C4-2B (cell line): ENCODE measurements at regions not wholly inside any gene's neighbourhood (a gene's known extent, or its start where the extent isn't known, plus 50 kb on each side); places are given as distances from the start of the nearest gene placed in this dataset.

Source experiments
- H3K27ac ChIP-seq: fragments of 450-650 bp; 2 replicates; pipeline ENCODE4 v1.5.1; 2017
- ZFX ChIP-seq: fragments of 450-650 bp; IDR thresholded peaks from 2 replicates; pipeline ENCODE4 v1.6.1; 2017
- TF ChIP-seq, protein P1 (sequence below): fragments of 450-650 bp; conservative IDR thresholded peaks from 2 replicates; pipeline ENCODE4 v1.5.1; 2017; ENCODE audit warnings: mild to moderate bottlenecking

GRCh38 chr11:109140426-109140825 lies 281.6 kb upstream of the C11orf87 start:
- TF ChIP-seq, protein P1, sequence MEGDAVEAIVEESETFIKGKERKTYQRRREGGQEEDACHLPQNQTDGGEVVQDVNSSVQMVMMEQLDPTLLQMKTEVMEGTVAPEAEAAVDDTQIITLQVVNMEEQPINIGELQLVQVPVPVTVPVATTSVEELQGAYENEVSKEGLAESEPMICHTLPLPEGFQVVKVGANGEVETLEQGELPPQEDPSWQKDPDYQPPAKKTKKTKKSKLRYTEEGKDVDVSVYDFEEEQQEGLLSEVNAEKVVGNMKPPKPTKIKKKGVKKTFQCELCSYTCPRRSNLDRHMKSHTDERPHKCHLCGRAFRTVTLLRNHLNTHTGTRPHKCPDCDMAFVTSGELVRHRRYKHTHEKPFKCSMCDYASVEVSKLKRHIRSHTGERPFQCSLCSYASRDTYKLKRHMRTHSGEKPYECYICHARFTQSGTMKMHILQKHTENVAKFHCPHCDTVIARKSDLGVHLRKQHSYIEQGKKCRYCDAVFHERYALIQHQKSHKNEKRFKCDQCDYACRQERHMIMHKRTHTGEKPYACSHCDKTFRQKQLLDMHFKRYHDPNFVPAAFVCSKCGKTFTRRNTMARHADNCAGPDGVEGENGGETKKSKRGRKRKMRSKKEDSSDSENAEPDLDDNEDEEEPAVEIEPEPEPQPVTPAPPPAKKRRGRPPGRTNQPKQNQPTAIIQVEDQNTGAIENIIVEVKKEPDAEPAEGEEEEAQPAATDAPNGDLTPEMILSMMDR, result no peak
- TF ChIP-seq ZFX, result no peak
- no peak overlapping the region for H3K27ac ChIP-seq

GRCh38 chr11:109140857-109141515 lies 281.0 kb upstream of the C11orf87 start:
- no peak overlapping the region for H3K27ac ChIP-seq
- no peak for TF ChIP-seq ZFX
- TF ChIP-seq, protein P1, result no peak

DNA sequence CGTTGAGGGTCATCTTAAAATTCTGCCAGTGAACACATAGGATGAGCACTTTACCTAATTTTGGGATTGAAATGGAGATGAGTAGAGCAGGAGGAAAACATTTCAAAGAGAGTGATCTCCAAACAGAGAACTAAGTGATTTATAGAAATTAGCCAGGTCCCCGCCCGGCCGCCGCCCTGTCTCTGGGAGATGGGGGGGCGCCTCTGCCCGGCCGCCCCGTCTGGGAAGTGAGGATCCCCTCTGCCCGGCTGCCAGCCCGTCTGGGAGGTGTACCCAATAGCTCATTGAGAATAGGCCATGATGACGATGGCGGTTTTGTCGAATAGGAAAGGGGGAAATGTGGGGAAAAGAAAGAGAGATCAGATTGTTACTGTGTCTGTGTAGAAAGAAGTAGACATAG lies 276.7 kb upstream of the C11orf87 start:
- no peak for TF ChIP-seq ZFX
- TF ChIP-seq, protein P1, result no peak
- no peak overlapping the region for H3K27ac ChIP-seq

DNA sequence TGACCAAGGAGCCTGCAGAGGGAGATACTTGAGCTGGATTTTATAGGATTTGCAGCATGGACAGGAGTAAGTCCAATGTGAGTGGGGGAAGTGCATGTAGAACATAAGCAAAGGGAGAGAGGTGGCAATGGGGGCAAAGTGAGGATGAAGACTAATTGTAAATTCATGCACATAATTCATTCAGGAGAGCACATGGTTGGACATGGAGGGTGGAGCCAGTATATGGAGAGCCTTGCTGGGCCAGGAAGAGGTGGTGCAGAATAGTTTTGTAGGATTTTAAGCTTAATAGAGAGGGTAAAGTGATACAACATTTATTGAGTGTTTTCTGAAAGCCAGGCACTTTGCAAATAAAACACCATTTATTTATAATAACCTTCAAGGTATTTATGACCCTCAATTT lies 274.3 kb upstream of the C11orf87 start:
- TF ChIP-seq, protein P1, result no peak
- TF ChIP-seq ZFX, result no peak
- no peak overlapping the region for H3K27ac ChIP-seq

- no peak for TF ChIP-seq ZFX
- TF ChIP-seq, protein P1, result no peak
- no peak overlapping the region for H3K27ac ChIP-seq
These were observed 273.3 kb upstream of the C11orf87 start for GRCh38 chr11:109148669-109149068.

DNA sequence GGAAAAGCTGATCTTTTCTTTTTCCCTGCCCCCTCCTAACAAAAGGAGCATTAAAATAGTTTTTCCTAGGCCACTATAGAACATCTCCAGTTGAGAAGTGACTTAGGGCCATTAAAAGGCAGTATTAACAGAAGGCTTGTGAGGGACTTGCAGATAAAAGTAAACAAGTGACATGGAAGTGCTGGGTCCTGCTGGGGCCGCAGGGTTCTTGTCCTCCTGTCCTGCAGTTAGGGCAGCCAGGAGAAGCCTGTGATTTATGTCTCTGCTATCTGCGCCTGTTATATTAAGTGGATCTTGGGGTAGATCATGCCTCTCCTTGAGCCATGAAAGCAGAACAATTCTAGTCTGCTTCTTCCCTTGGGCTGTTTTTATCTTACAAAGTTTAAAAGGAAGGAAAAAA lies 271.4 kb upstream of the C11orf87 start:
- TF ChIP-seq, protein P1, result no peak
- TF ChIP-seq ZFX, result no peak
- no peak overlapping the region for H3K27ac ChIP-seq

- no peak overlapping the region for H3K27ac ChIP-seq
- no peak for TF ChIP-seq ZFX
- TF ChIP-seq, protein P1, result no peak
These were observed 268.2 kb upstream of the C11orf87 start for GRCh38 chr11:109153836-109154235.
